ENCODE measurements at regions not wholly inside any gene's neighbourhood (a gene's known extent, or its start where the extent isn't known, plus 50 kb on each side); places are given as distances from the start of the nearest gene placed in this dataset.

DNA sequence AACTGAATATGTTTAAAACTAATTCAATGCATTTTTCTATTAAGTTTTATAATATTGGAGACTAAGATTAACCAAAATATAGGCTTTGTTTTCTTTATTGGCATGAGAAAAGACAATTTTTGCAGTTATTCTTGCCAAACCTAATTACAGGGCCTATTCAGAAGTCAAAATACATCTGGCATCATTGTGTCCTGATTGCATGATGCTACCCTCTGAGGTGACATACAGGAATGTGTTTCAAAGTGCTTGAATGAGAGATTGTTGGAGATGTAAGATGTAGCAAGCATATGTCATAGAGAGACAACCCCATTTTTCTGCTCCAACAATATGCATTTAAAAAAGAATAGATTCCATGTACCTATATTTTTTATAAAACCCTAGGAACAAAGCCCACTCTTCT, 1036.4 kb downstream of the PCDH18 start:
- H3K36me3 ChIP-seq, result no peaks in the 10 kb centered on the region
- no peak for DNase-seq

GRCh38 chr4:136495076-136495475, 1037.2 kb downstream of the PCDH18 start:
- no peaks in the 10 kb centered on the region for H3K9me3 ChIP-seq
- no peak overlapping the region for H3K4me3 ChIP-seq
- no peaks in the 10 kb centered on the region for H3K36me3 ChIP-seq
- no peaks in the 10 kb centered on the region for H3K27me3 ChIP-seq
- no peak for DNase-seq

More for the DNA sequence above, 1036.4 kb downstream of the PCDH18 start:
- Histone ChIP-seq H3K9me3 (no peaks in the 10 kb centered on the region), H3K4me3 (no peak overlapping the region), H3K27me3 (no peaks in the 10 kb centered on the region)

DNA sequence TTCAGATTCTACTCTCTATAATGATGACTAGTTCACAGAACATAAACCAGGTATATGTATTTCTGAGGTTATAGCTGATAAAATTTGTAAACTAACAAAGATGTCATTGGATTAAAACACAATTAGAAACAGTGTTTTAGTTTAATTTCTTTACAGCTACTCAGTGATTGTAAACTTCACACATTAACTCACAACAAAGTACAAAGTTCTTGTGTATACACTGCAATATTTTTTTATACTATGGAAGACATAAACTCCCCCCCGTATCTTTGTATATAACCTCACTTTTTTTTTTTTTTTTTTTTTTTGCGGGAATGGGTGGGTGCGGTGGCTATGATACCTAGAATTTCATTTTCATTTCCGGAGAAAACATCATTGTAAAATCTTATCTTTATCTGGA, 1043.2 kb downstream of the PCDH18 start:
- H3K27me3 ChIP-seq, result no peaks in the 10 kb centered on the region
- H3K4me3 ChIP-seq, result no peak overlapping the region
- DNase-seq, result no peak
- H3K9me3 ChIP-seq, result no peaks in the 10 kb centered on the region
- no peaks in the 10 kb centered on the region for H3K36me3 ChIP-seq

DNA sequence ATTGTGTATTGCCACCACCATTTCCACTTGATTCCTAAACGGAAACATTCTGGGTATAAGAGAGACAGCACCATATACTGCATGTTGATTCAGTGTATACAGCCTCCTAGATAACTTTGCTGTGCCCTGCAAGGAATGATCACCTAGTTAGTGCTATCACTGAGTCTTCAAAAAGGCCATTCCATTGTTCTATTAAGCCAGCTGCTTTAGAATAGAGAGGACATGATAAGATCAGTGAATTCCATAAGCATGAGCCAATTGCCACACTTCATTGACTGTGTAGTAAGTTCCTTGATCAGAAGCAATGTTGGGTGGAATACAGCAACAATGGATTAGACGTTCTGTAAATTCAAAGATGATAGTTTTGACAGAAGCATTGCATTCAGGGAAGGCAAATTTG, 1047.3 kb downstream of the PCDH18 start:
- no peak overlapping the region for H3K4me3 ChIP-seq
- no peak for DNase-seq
- no peaks in the 10 kb centered on the region for H3K27me3 ChIP-seq
- no peaks in the 10 kb centered on the region for H3K9me3 ChIP-seq
- no peaks in the 10 kb centered on the region for H3K36me3 ChIP-seq

DNA sequence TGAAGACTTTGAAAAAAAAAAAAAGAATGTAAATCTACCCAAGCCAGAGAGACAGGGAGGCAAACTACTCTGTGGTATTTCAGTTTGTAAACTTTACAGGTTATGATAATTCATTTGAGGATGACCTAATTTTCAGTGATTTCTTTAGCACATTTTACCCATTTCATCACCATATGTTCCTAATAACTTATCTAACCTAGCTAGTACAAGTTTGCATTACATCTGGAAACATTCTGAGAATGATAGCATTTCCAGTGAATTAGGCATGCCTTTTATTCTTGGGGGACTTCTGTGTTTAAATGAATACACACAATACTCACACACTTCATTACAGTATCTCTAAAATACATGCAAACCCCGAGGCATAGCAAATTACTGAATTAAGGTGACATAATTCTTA, 1055.5 kb downstream of the PCDH18 start:
- Histone ChIP-seq H3K36me3 (no peaks in the 10 kb centered on the region), H3K27me3 (no peaks in the 10 kb centered on the region), H3K4me3 (no peak overlapping the region), H3K9me3 (no peaks in the 10 kb centered on the region)
- DNase-seq, result no peak

- no peaks in the 10 kb centered on the region for H3K9me3 ChIP-seq
- H3K36me3 ChIP-seq, result no peaks in the 10 kb centered on the region
- no peaks in the 10 kb centered on the region for H3K27me3 ChIP-seq
- no peak for DNase-seq
- H3K4me3 ChIP-seq, result no peak overlapping the region
Measured at GRCh38 chr4:136471051-136471450, 1061.2 kb downstream of the PCDH18 start.

- H3K36me3 ChIP-seq, result no peaks in the 10 kb centered on the region
- DNase-seq, result no peak
- no peak overlapping the region for H3K4me3 ChIP-seq
- H3K9me3 ChIP-seq, result no peaks in the 10 kb centered on the region
- H3K27me3 ChIP-seq, result no peaks in the 10 kb centered on the region
Measured at GRCh38 chr4:136465691-136466090, 1066.6 kb downstream of the PCDH18 start.

DNA sequence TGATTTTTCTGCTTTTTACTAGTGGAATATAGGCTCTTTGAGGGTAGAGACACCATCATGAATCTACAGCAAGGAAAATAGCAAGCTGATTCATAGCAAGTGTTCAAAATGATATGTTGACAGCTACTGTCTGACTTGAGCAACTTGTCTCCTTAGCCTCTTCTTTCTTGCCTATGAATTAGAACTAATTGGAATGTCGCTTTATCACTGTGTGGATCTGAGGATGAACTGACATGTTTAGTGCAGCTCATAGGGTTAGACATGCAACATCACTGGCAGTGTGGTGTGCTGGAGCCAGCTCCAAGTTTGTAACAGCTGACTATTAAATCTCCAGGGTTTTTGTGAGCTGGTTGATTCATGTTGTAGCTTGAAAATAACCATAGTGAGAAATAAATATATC, 1068.4 kb downstream of the PCDH18 start:
- no peaks in the 10 kb centered on the region for H3K36me3 ChIP-seq
- H3K4me3 ChIP-seq, result no peak overlapping the region
- no peaks in the 10 kb centered on the region for H3K9me3 ChIP-seq
- no peak for DNase-seq
- no peaks in the 10 kb centered on the region for H3K27me3 ChIP-seq

DNA sequence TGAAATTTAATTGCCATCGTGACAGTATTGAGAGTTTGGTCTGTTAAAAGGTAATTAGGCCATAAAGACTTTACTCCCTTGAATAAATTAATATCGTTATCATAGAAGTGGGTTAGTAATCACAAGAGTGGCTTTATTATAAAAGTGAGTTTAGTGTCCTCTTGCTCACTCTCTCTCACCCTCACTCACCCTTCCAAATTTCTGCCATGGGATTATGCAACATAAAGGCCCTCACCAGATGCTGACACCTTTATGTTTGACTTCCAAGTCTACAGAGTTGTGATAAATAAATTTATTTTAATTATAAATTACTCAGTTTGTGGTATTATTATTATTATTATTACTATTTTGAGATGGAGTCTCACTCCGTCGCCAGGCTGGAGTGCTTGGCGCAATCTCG, 1070.8 kb downstream of the PCDH18 start:
- no peak overlapping the region for H3K4me3 ChIP-seq
- no peaks in the 10 kb centered on the region for H3K36me3 ChIP-seq
- DNase-seq, result no peak
- H3K9me3 ChIP-seq, result no peaks in the 10 kb centered on the region
- no peaks in the 10 kb centered on the region for H3K27me3 ChIP-seq

DNA sequence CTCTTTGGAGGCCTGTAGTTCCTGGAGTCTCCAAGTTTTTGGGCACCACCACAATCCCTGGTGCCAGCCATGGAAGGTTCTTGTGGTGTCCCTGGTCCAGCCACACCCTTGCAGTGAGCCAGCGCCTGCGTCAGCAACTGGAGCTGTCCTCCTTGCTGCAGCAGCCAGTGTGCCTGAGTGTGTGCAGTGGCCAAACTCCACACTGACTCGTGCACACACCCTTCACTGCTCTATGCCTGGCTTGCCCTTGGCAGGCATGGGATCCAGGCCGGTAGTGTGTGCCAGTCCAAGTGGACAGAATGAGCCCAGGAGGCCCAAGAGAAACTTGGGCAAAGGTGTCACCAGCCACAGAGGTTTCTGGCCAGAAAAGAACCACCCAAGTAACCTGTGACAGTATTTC, 1074.0 kb downstream of the PCDH18 start:
- no peaks in the 10 kb centered on the region for H3K36me3 ChIP-seq
- H3K9me3 ChIP-seq, result no peaks in the 10 kb centered on the region
- no peak overlapping the region for H3K4me3 ChIP-seq
- DNase-seq, result no peak
- H3K27me3 ChIP-seq, result no peaks in the 10 kb centered on the region

GRCh38 chr4:136457577-136457976, 1074.7 kb downstream of the PCDH18 start:
- no peak overlapping the region for H3K4me3 ChIP-seq
- no peak for DNase-seq
- H3K27me3 ChIP-seq, result no peaks in the 10 kb centered on the region

DNA sequence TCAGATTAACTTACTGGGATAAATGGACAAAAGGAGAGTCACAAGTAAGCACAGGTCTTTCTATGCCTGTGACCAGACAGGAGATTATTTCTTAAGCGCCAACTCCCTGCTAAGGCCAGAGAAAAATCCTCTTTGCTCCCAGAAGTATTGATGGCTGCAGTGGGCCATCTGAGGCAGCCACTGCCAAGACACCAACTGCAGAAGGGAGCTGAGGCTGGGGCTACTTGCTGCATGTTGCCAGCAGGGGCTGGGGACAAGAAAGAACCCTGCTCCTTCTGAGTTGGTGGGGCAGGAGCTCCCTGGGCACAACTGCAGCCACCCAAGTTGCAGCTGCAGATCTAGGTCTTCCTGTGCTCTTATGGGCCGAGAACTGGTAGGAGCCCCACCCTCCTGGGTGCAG, 1075.3 kb downstream of the PCDH18 start:
- no peak for DNase-seq
- Histone ChIP-seq H3K9me3 (no peaks in the 10 kb centered on the region), H3K27me3 (no peaks in the 10 kb centered on the region), H3K36me3 (no peaks in the 10 kb centered on the region), H3K4me3 (no peak overlapping the region)

More at GRCh38 chr4:136457577-136457976, 1074.7 kb downstream of the PCDH18 start:
- Histone ChIP-seq H3K9me3 (no peaks in the 10 kb centered on the region), H3K36me3 (no peaks in the 10 kb centered on the region)

GRCh38 chr4:136443006-136443405, 1089.3 kb downstream of the PCDH18 start:
- Histone ChIP-seq H3K9me3 (no peaks in the 10 kb centered on the region), H3K27me3 (no peaks in the 10 kb centered on the region), H3K36me3 (no peaks in the 10 kb centered on the region), H3K4me3 (no peak overlapping the region)
- DNase-seq, result no peak

- H3K36me3 ChIP-seq, result no peaks in the 10 kb centered on the region
- no peak overlapping the region for H3K4me3 ChIP-seq
- H3K27me3 ChIP-seq, result no peaks in the 10 kb centered on the region
- no peak for DNase-seq
- no peaks in the 10 kb centered on the region for H3K9me3 ChIP-seq
Measured at GRCh38 chr4:136442447-136442846, 1089.8 kb downstream of the PCDH18 start.

DNA sequence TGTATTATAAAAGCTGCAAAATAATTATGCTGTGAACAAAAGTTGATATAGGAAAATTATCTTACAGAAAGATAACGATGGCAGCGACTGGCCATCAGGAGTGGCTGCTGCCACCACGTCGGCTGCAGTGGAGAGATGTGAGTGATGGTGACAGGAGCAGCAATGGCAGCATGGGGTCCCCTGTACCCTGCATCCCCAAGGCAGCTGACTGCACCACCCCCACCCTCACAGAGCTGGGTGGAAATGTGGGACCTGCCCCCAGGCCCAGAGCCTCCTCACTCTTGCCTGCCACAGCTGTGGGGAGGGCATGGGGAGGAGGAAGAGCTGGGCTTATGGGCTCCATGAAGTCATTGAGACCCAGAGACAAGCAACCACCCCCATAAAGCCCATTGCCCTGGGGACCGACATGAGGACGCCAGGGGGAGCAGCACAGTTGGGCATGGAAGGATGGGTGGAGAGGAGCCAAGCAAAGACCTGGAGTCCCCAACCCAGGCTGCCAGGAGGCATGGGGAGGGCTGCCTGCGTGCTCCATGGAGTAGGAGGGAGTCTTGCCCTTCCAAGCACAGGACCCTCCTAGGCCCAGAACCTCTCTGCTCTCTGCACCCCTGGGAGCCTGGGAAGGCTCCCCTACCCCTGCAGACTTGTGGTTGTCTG, 1090.5 kb downstream of the PCDH18 start:
- Histone ChIP-seq H3K27me3 (no peaks in the 10 kb centered on the region), H3K4me3 (no peak overlapping the region), H3K9me3 (no peaks in the 10 kb centered on the region), H3K36me3 (no peaks in the 10 kb centered on the region)
- no peak for DNase-seq

GRCh38 chr4:136438645-136439044, 1093.6 kb downstream of the PCDH18 start:
- H3K4me3 ChIP-seq, result no peak overlapping the region
- DNase-seq, result no peak

GRCh38 chr4:136424052-136424451, 1108.2 kb downstream of the PCDH18 start:
- Histone ChIP-seq H3K27me3 (no peaks in the 10 kb centered on the region), H3K4me3 (no peak overlapping the region), H3K36me3 (no peaks in the 10 kb centered on the region), H3K9me3 (no peaks in the 10 kb centered on the region)
- no peak for DNase-seq

More at GRCh38 chr4:136438645-136439044, 1093.6 kb downstream of the PCDH18 start:
- no peaks in the 10 kb centered on the region for H3K36me3 ChIP-seq
- no peaks in the 10 kb centered on the region for H3K27me3 ChIP-seq
- no peaks in the 10 kb centered on the region for H3K9me3 ChIP-seq

GRCh38 chr4:136414981-136415380, 1117.3 kb downstream of the PCDH18 start:
- H3K9me3 ChIP-seq, result no peaks in the 10 kb centered on the region
- no peak for DNase-seq
- H3K27me3 ChIP-seq, result no peaks in the 10 kb centered on the region
- no peak overlapping the region for H3K4me3 ChIP-seq
- H3K36me3 ChIP-seq, result no peaks in the 10 kb centered on the region

DNA sequence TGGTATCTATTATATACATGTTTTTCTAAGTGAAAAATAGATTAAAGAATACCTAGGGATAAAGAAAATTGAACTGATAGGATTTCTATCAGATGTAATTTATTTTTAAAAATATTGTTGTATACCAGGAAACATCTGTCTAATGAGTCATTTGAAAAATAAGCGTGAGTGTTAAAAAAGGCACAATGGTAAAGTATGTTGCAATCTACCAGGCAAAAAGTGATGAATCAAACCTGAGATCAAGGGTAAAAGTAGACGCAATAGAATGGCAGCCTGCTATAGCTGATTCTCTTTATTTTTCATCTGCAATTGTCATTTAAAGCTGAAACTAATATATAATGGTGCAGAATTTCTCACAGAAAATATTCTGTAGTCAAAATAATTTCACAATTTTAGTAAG, 1119.6 kb downstream of the PCDH18 start:
- DNase-seq, result no peak
- Histone ChIP-seq H3K36me3 (no peaks in the 10 kb centered on the region), H3K4me3 (no peak overlapping the region), H3K27me3 (no peaks in the 10 kb centered on the region), H3K9me3 (no peaks in the 10 kb centered on the region)

Measured in MG63 (cell line).